Neural cell (in vitro differentiated cells): ENCODE measurements at regions not wholly inside any gene's neighbourhood (a gene's known extent, or its start where the extent isn't known, plus 50 kb on each side); places are given as distances from the start of the nearest gene placed in this dataset.
"Not testable (repeated sequence)": the region's sequence is repeated elsewhere in the genome, so short reads cannot be mapped to it uniquely, and the experiment has no call there.

Experiments used
- H2AFZ ChIP-seq: fragments of 200-600, 300-800 bp; sonication (generic), shearing (Covaris generic); 2 replicates; pipeline ENCODE4 v1.6.0; 2014; ENCODE audit warnings: low read depth, mild to moderate bottlenecking, antibody characterized with exemption, low read length, moderate library complexity
- H3F3A ChIP-seq: fragments of 200-600 bp; shearing (Covaris generic); 2 replicates; pipeline ENCODE4 v1.6.1; 2016; ENCODE audit warnings: mild to moderate bottlenecking, moderate library complexity, mixed read lengths, antibody characterized with exemption, low read length; ENCODE audit not compliant: insufficient read depth, poor library complexity, severe bottlenecking
- H3K27ac ChIP-seq: fragments of 200-600, 300-800 bp; sonication (generic), shearing (Covaris generic); 2 replicates; pipeline ENCODE4 v1.5.1; 2014; ENCODE audit warnings: mild to moderate bottlenecking, low read length, moderate library complexity
- H3K27me3 ChIP-seq: fragments of 300-800, 200-600 bp; sonication (generic), shearing (Covaris generic); 2 replicates; pipeline ENCODE4 v1.6.0; 2014; ENCODE audit warnings: mild to moderate bottlenecking, low read depth, low read length, moderate library complexity; ENCODE audit not compliant: insufficient read depth
- H3K36me3 ChIP-seq: fragments of 300-800, 200-600 bp; sonication (generic), shearing (Covaris generic); 2 replicates; pipeline ENCODE4 v1.5.1; 2014; ENCODE audit warnings: mild to moderate bottlenecking, antibody characterized with exemption, low read length, moderate library complexity; ENCODE audit not compliant: insufficient read depth
- H3K4me2 ChIP-seq: fragments of 300-800, 200-600 bp; sonication (generic), shearing (Covaris generic); 2 replicates; pipeline ENCODE4 v1.6.0; 2014; ENCODE audit warnings: mild to moderate bottlenecking, low read length
- H3K4me3 ChIP-seq: fragments of 300-800, 200-600 bp; sonication (generic), shearing (Covaris generic); 2 replicates; pipeline ENCODE4 v1.5.1; 2014; ENCODE audit warnings: mild to moderate bottlenecking, low read length, moderate library complexity
- H3K79me2 ChIP-seq: fragments of 200-600 bp; shearing (Covaris generic); replicated peaks from 2 replicates; pipeline ENCODE4 v1.6.0; 2014; ENCODE audit warnings: mild to moderate bottlenecking, low read length, moderate library complexity; ENCODE audit not compliant: insufficient read depth
- H3K9ac ChIP-seq: fragments of 300-800, 200-600 bp; sonication (generic), shearing (Covaris generic); 2 replicates; pipeline ENCODE4 v1.6.1; 2016; ENCODE audit warnings: mild to moderate bottlenecking, low read length, mixed read lengths
- H3K9me2 ChIP-seq: fragments of 200-600 bp; shearing (Covaris generic); 2 replicates; pipeline ENCODE4 v1.6.1; 2016; ENCODE audit warnings: mild to moderate bottlenecking, low read length, mixed read lengths; ENCODE audit not compliant: insufficient read depth
- H3K9me3 ChIP-seq: fragments of 200-600, 300-800 bp; sonication (generic), shearing (Covaris generic); 2 replicates; pipeline ENCODE4 v1.6.1; 2016; ENCODE audit warnings: mild to moderate bottlenecking, mixed run types, low read length, moderate library complexity, mixed read lengths
- H4K20me1 ChIP-seq: fragments of 200-600 bp; shearing (Covaris generic); 2 replicates; pipeline ENCODE4 v1.6.1; 2016; ENCODE audit warnings: mild to moderate bottlenecking, mixed run types; ENCODE audit not compliant: insufficient read depth
- CTCF ChIP-seq: fragments of 450-650 bp; IDR thresholded peaks from 2 replicates; pipeline ENCODE4 v1.5.1; 2014; ENCODE audit warnings: antibody characterized with exemption, mild to moderate bottlenecking, moderate library complexity; ENCODE audit not compliant: poor library complexity, severe bottlenecking
- EP300 ChIP-seq: fragments of 450-650 bp; conservative IDR thresholded peaks from 2 replicates; pipeline ENCODE4 v1.6.1; 2014; ENCODE audit warnings: antibody characterized with exemption, mild to moderate bottlenecking, moderate library complexity; ENCODE audit not compliant: poor library complexity, severe bottlenecking
- EZH2 ChIP-seq: fragments of 200-600, 300-800 bp; shearing (Covaris generic), sonication (generic); IDR thresholded peaks from 2 replicates; pipeline ENCODE4 v1.6.1; 2014; ENCODE audit warnings: antibody characterized with exemption, low read length, borderline replicate concordance, mild to moderate bottlenecking; ENCODE audit not compliant: insufficient read depth, poor library complexity, severe bottlenecking
- MXI1 ChIP-seq: fragments of 450-650 bp; conservative IDR thresholded peaks from 2 replicates; pipeline ENCODE4 v1.6.1; 2014; ENCODE audit warnings: antibody characterized with exemption, mild to moderate bottlenecking; ENCODE audit not compliant: poor library complexity, severe bottlenecking
- POLR2AphosphoS5 ChIP-seq: IDR thresholded peaks from 2 replicates; pipeline ENCODE4 v1.6.1; 2012
- RAD21 ChIP-seq: fragments of 450-650 bp; conservative IDR thresholded peaks from 2 replicates; pipeline ENCODE4 v1.6.1; 2014; ENCODE audit warnings: antibody characterized with exemption, mild to moderate bottlenecking, moderate library complexity
- SMC3 ChIP-seq: fragments of 450-650 bp; conservative IDR thresholded peaks from 2 replicates; pipeline ENCODE4 v1.6.1; 2014; ENCODE audit warnings: antibody characterized with exemption, mild to moderate bottlenecking, moderate library complexity; ENCODE audit not compliant: poor library complexity
- TAF1 ChIP-seq: IDR thresholded peaks from 2 replicates; pipeline ENCODE4 v1.6.1; 2012; ENCODE audit warnings: low read depth
- TF ChIP-seq, protein P1 (sequence below): IDR thresholded peaks from 2 replicates; pipeline ENCODE4 v1.6.1; 2012; ENCODE audit warnings: borderline replicate concordance

- H3K4me2 ChIP-seq, H3K36me3 ChIP-seq, H3K79me2 ChIP-seq, H4K20me1 ChIP-seq, H3K9ac ChIP-seq, H3F3A ChIP-seq, H3K27ac ChIP-seq, H2AFZ ChIP-seq, H3K27me3 ChIP-seq, H3K4me3 ChIP-seq, H3K9me2 ChIP-seq, H3K9me3 ChIP-seq: not testable (repeated sequence)
Observed at GRCh38 chr6:71007298-71007697, 50.4 kb upstream of the B3GAT2 start.

GRCh38 chr6:71011871-71012371 is 55.1 kb upstream of the B3GAT2 start:
- H3K36me3 ChIP-seq = no peaks in the 10 kb centered on the region
- no peaks in the 10 kb centered on the region for H4K20me1 ChIP-seq
- no peaks in the 10 kb centered on the region for H3F3A ChIP-seq
- no peaks in the 10 kb centered on the region for H3K9me2 ChIP-seq
- no peak overlapping the region for H2AFZ ChIP-seq
- TF ChIP-seq EZH2 = no peak
- TF ChIP-seq EP300 = no peak
- TF ChIP-seq RAD21 = no peak
- no peak for TF ChIP-seq MXI1
- no peak for TF ChIP-seq SMC3
- TF ChIP-seq CTCF = no peak
- no peak for TF ChIP-seq POLR2AphosphoS5
- no peaks in the 10 kb centered on the region for H3K79me2 ChIP-seq
- no peaks in the 10 kb centered on the region for H3K9me3 ChIP-seq
- H3K9ac ChIP-seq = no peak overlapping the region
- H3K4me2 ChIP-seq = no peak overlapping the region
- no peak overlapping the region for H3K4me3 ChIP-seq
- no peak overlapping the region for H3K27ac ChIP-seq
- no peaks in the 10 kb centered on the region for H3K27me3 ChIP-seq

GRCh38 chr6:71012866-71013469 is 56.1 kb upstream of the B3GAT2 start:
- Histone ChIP-seq H3K9ac (no peak overlapping the region), H3K79me2 (no peaks in the 10 kb centered on the region), H4K20me1 (no peaks in the 10 kb centered on the region), H3K9me2 (no peaks in the 10 kb centered on the region), H3K27me3 (no peaks in the 10 kb centered on the region), H3K9me3 (no peaks in the 10 kb centered on the region), H3K36me3 (no peaks in the 10 kb centered on the region), H3F3A (no peaks in the 10 kb centered on the region), H3K27ac (no peak overlapping the region), H2AFZ (no peak overlapping the region), H3K4me2 (no peak overlapping the region), H3K4me3 (no peak overlapping the region)
- peak; percentile 91 for TF ChIP-seq SMC3
- no peak for TF ChIP-seq EZH2
- no peak for TF ChIP-seq EP300
- TF ChIP-seq, protein P1, sequence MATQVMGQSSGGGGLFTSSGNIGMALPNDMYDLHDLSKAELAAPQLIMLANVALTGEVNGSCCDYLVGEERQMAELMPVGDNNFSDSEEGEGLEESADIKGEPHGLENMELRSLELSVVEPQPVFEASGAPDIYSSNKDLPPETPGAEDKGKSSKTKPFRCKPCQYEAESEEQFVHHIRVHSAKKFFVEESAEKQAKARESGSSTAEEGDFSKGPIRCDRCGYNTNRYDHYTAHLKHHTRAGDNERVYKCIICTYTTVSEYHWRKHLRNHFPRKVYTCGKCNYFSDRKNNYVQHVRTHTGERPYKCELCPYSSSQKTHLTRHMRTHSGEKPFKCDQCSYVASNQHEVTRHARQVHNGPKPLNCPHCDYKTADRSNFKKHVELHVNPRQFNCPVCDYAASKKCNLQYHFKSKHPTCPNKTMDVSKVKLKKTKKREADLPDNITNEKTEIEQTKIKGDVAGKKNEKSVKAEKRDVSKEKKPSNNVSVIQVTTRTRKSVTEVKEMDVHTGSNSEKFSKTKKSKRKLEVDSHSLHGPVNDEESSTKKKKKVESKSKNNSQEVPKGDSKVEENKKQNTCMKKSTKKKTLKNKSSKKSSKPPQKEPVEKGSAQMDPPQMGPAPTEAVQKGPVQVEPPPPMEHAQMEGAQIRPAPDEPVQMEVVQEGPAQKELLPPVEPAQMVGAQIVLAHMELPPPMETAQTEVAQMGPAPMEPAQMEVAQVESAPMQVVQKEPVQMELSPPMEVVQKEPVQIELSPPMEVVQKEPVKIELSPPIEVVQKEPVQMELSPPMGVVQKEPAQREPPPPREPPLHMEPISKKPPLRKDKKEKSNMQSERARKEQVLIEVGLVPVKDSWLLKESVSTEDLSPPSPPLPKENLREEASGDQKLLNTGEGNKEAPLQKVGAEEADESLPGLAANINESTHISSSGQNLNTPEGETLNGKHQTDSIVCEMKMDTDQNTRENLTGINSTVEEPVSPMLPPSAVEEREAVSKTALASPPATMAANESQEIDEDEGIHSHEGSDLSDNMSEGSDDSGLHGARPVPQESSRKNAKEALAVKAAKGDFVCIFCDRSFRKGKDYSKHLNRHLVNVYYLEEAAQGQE = no peak
- no peak for TF ChIP-seq TAF1
- no peak for TF ChIP-seq MXI1
- TF ChIP-seq POLR2AphosphoS5 = no peak
- TF ChIP-seq CTCF = peak; percentile 94
- TF ChIP-seq RAD21 = peak; percentile 93
